ENCODE measurements at regions not wholly inside any gene's neighbourhood (a gene's known extent, or its start where the extent isn't known, plus 50 kb on each side); places are given as distances from the start of the nearest gene placed in this dataset.
"Not testable (repeated sequence)": the region's sequence is repeated elsewhere in the genome, so short reads cannot be mapped to it uniquely, and the experiment has no call there.

DNA sequence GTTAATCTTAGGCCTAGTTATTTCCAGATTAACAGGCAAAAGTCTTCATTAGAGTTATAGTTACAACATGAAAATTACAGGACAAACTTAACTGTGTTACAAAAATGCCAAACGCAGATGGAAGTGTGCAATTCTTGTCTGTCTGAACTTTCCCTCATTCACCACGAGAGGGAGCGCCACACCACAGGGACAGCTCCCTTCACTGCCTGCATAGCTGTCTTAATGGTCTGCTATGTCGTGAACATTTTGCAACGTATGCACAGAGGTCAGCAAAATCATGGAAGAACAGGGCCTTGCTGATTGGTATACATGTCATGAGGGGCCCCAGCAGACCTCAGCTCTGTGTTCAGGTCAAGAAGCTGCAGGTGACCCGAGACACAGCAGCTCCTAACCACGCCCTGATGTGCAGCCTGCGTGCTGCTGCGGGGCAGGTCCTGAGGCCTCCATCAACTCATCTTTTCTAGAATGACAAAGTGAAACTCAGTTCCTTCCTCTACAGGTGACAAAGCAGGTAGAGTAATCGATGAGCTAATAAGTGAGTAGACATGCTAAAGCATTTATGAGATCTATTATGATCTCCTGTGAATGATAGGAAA, 78.8 kb upstream of the ATP8B1 start:
- peak; percentile 87 for DNase-seq (ENCODE audit: low spot score)

DNA sequence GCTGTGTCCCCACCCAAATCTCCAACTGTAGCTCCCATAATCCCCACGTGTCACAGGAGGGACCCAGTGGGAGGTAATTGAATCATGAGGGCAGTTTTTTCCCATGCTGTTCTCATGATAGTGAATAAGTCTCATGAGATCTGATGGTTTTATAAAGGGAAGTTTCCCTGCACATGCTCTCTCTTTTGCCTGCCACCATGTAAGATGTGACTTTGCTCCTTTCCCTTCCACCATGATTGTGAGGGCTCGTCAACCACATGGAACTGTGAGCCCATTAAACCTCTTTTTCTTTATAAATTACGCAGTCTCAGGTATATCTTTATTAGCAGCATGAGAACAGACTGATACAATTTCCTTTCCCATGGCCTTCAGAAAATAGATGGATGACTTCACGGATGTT, 76.8 kb upstream of the ATP8B1 start:
- not testable (repeated sequence) for DNase-seq (ENCODE audit: low spot score)

GRCh38 chr18:57869221-57869620, 66.1 kb upstream of the ATP8B1 start:
- DNase-seq (ENCODE audit: low spot score) = no peak

DNA sequence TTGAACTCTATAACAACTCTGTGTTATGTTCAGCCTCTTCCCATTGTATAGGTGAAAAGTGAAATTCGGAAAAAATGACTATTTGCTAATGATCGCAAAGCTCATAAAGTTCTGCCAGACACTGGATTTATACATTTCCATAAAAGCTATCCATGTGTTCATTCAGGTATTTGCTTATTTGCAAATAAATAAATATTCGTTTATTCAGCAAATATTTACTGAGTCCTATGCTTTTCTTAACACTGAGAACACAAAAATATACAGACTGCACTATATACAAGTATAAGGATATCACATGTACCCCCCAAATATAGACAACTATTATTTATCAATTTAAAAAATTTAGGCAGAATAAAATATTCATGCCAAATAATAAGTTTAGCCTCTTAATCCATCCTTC, 63.2 kb upstream of the ATP8B1 start:
- no peak for DNase-seq (ENCODE audit: low spot score)

DNA sequence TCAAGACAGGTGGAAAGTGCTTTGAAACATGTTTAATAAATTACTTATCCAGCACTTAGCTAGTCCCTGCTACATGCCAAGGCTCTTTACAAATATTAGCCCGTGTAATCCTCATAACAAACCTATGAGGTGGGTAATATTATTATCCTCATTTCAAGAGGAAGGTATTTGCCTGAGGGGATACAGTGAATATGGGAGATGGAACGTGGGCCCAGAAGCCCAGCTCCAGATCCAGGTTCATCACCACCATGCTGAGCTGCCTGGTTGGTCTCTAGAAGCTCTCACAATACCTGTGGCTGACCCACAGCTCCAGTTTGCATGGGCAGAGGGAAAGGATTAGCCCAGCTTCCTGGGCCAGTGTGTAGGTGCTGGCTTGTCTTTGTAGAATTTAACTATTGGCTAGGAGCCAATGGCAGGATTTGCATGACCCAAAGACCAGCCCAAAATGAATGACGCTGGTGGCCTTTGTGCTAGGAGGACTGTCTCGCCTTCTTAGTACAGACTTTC, 61.6 kb upstream of the ATP8B1 start:
- no peak for DNase-seq (ENCODE audit: low spot score)

DNA sequence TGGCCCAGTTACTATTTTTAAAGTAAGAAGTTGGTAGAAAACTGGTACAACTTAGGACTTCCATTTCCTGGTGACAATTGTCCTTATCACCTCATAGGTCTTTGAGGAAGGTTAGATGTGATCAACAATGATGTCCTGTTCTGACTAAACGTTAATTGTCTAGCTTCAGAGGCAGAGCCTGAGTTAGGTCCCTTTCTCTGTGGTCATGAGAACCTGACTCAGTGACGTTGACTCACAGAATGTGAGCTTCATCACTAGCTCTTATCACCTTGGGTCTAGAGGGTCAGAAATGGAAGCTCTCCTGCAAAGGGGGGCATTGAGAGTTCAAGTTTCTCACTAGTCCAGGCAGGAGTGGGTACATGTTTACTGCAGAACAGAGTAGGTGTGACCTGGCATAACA, 60.6 kb upstream of the ATP8B1 start:
- no peak for DNase-seq (ENCODE audit: low spot score)

GRCh38 chr18:57859314-57859713, 56.2 kb upstream of the ATP8B1 start:
- DNase-seq (ENCODE audit: low spot score) = no peak

- no peak for DNase-seq (ENCODE audit: low spot score)
These were observed 53.6 kb upstream of the ATP8B1 start for GRCh38 chr18:57856557-57857280.

GRCh38 chr18:57856128-57856527, 53.0 kb upstream of the ATP8B1 start:
- no peak for DNase-seq (ENCODE audit: low spot score)

- DNase-seq (ENCODE audit: low spot score) = no peak
These were observed 52.4 kb upstream of the ATP8B1 start for GRCh38 chr18:57855551-57855950.

GRCh38 chr18:57854726-57855125, 51.6 kb upstream of the ATP8B1 start:
- DNase-seq (ENCODE audit: low spot score) = no peak

DNA sequence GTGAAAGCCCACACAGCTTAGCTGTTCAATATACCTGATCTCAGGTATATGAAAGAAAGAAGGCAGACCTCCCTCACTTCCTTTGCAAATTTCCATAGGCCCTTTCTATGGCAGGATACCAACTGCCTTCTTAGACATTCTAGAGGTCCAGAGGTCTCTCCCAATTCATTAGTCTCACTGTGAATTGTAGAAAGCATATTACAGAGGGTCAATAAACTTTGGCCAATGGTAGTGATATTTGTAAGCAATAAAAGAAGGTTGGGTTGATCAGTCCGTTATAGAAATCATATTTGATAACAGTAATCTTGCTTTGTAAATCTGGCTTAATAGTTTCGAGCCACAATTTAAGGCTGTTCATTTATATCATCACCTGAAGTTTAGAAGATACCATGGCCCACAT, 50.7 kb upstream of the ATP8B1 start:
- no peak for DNase-seq (ENCODE audit: low spot score)

- no peak for DNase-seq (ENCODE audit: low spot score)
These were observed 50.0 kb upstream of the ATP8B1 start for GRCh38 chr18:57853133-57853532.

Measured in cerebellar cortex (tissue), 1 donor.